ENCODE measurements at regions not wholly inside any gene's neighbourhood (a gene's known extent, or its start where the extent isn't known, plus 50 kb on each side); places are given as distances from the start of the nearest gene placed in this dataset.
A peak's percentile ranks its signal among the peaks of the same experiment; 100 is the strongest.
"Not testable (repeated sequence)": the region's sequence is repeated elsewhere in the genome, so short reads cannot be mapped to it uniquely, and the experiment has no call there.

DNA sequence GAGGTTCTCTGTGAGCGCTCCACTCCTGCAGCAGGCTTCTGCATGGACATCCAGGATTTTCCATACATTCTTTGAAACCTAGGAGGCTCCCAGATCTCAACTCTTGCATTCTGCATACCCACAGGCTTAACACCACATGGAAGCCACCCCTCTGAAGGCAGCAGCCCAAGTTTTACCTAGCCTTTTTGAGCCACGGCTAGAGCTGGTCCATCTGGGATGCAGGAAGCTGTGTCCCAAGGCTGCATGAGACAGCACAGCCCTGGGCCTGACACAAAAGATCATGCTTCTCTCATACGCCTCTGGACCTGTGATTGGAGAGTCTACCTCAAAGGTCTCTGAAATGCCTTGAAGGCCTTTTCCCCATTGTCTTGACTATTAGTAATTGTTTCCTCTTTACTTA lies 53.6 kb upstream of the RPRM start:
- peaks cover 29 to 31% of the 10 kb centered on the region in 2 experiments for H3K9me3 Mint-ChIP-seq
- Histone ChIP-seq H4K5ac (ENCODE audit: insufficient read length, low read depth, low read length) (no peak overlapping the region), H3K9ac (ENCODE audit: extremely low read depth, insufficient read length, low read length) (no peak overlapping the region), H2AFZ (ENCODE audit: low read length) (no peak overlapping the region), H3T11ph (ENCODE audit: low read length) (no peak overlapping the region), H3K14ac (ENCODE audit: insufficient read depth, low read length) (no peak overlapping the region), H4K8ac (replicated peaks; ENCODE audit: insufficient read length, low read depth, low read length) (no peak overlapping the region), H3K4me2 (ENCODE audit: insufficient read depth, insufficient read length, low read length) (no peak overlapping the region), H3K79me2 (ENCODE audit: insufficient read depth, low read length) (no peaks in the 10 kb centered on the region), H2BK120ac (ENCODE audit: low read depth, low read length, poor library complexity, severe bottlenecking) (no peak overlapping the region), H2BK20ac (ENCODE audit: low read depth, low read length, poor library complexity, severe bottlenecking) (no peak overlapping the region), H2BK12ac (ENCODE audit: insufficient read length, low read depth, low read length) (no peak overlapping the region), H3K9me3 (ENCODE audit: control insufficient read depth, low read depth, low read length) (no peaks in the 10 kb centered on the region), H2AK5ac (ENCODE audit: insufficient read length, low read length) (no peak overlapping the region), H4K20me1 (ENCODE audit: control insufficient read depth, insufficient read depth, insufficient read length) (no peaks in the 10 kb centered on the region), H3K56ac (ENCODE audit: insufficient read length, low read depth, low read length) (no peak overlapping the region), H3K79me1 (ENCODE audit: insufficient read depth, low read depth, low read length, poor library complexity, severe bottlenecking) (no peaks in the 10 kb centered on the region), H4K91ac (ENCODE audit: insufficient read length, low read depth, low read length) (no peak overlapping the region), H3K4me1 (ENCODE audit: insufficient read depth, low read length) (peaks cover 2% of the 10 kb centered on the region), H3K27ac (ENCODE audit: insufficient read length, low read depth, low read length) (no peak overlapping the region), H3K27me3 (ENCODE audit: insufficient read depth, low read length) (no peaks in the 10 kb centered on the region; the same call in 1 of the 2 replicates), H2BK15ac (ENCODE audit: low read depth, low read length) (no peak overlapping the region), H3K18ac (ENCODE audit: insufficient read length, low read depth, low read length) (no peak overlapping the region), H3K4ac (ENCODE audit: low read depth, low read length) (no peak overlapping the region), H3K23me2 (ENCODE audit: insufficient read length, low read depth, low read length, poor library complexity, severe bottlenecking) (no peaks in the 10 kb centered on the region), H3K23ac (ENCODE audit: insufficient read length, low read depth, low read length) (no peak overlapping the region), H2BK5ac (ENCODE audit: insufficient read length, low read length) (no peak overlapping the region)
- no peaks in the 10 kb centered on the region for H3K27me3 Mint-ChIP-seq (ENCODE audit: low read depth)
- H3K36me3 Mint-ChIP-seq (ENCODE audit: insufficient read depth in 1 of 3, low read depth in 3 of 3), result peaks cover 24 to 43% (median 24%) of the 10 kb centered on the region in 3 experiments
- peak; percentile 45 for DNase-seq
- peak overlapping the region; percentile 47 to 83 (median 61); a peak in 3 of 7 replicates for H3K27ac Mint-ChIP-seq
- no CpG with 5 or more reads among the region's 3 CpGs for WGBS (ENCODE audit: extremely low coverage, insufficient read length, low lambda C conversion rate)
- H3K4me3 Mint-ChIP-seq, result no peak overlapping the region
- TF ChIP-seq CTCF (conservative IDR thresholded peaks at IDR 0.05), result no peak
- peaks cover 48 to 62% of the 10 kb centered on the region in 2 experiments for H3K4me1 Mint-ChIP-seq

DNA sequence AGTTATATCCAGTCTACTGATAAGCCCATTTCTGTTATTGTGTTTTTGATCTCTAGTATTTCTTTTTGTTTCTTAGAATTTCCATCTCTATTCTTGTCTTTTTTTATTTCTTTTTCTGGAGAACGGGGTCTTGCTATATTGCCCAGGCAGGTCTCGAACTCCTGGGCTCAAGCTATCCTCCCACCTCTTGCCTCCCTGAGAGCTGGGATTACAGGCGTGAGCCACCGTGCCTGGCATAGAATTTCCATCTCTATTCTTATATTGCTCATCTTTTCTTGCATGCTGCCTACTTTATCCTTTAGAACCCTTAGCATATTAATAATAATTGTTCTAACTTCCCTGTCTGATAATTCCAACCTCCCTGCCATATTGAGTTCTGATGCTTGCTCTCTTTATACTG lies 55.2 kb upstream of the RPRM start:
- no CpG with 5 or more reads among the region's 4 CpGs for WGBS (ENCODE audit: extremely low coverage, insufficient read length, low lambda C conversion rate)
- not testable (repeated sequence) for H3K4me2 ChIP-seq (ENCODE audit: insufficient read depth, insufficient read length, low read length); H3T11ph ChIP-seq (ENCODE audit: low read length); H4K20me1 ChIP-seq (ENCODE audit: control insufficient read depth, insufficient read depth, insufficient read length); H3K79me1 ChIP-seq (ENCODE audit: insufficient read depth, low read depth, low read length, poor library complexity, severe bottlenecking); H4K8ac ChIP-seq (replicated peaks; ENCODE audit: insufficient read length, low read depth, low read length); H2BK5ac ChIP-seq (ENCODE audit: insufficient read length, low read length); H2AK5ac ChIP-seq (ENCODE audit: insufficient read length, low read length); H3K14ac ChIP-seq (ENCODE audit: insufficient read depth, low read length); H3K4ac ChIP-seq (ENCODE audit: low read depth, low read length); H3K56ac ChIP-seq (ENCODE audit: insufficient read length, low read depth, low read length); H3K4me3 Mint-ChIP-seq; H4K5ac ChIP-seq (ENCODE audit: insufficient read length, low read depth, low read length); H3K18ac ChIP-seq (ENCODE audit: insufficient read length, low read depth, low read length); H3K27me3 Mint-ChIP-seq (ENCODE audit: low read depth); H3K23ac ChIP-seq (ENCODE audit: insufficient read length, low read depth, low read length); H2BK12ac ChIP-seq (ENCODE audit: insufficient read length, low read depth, low read length); H3K4me1 ChIP-seq (ENCODE audit: insufficient read depth, low read length); H3K27me3 ChIP-seq (ENCODE audit: insufficient read depth, low read length); H3K9me3 ChIP-seq (ENCODE audit: control insufficient read depth, low read depth, low read length); H2BK15ac ChIP-seq (ENCODE audit: low read depth, low read length); H4K91ac ChIP-seq (ENCODE audit: insufficient read length, low read depth, low read length); DNase-seq; H3K9ac ChIP-seq (ENCODE audit: extremely low read depth, insufficient read length, low read length); H2BK120ac ChIP-seq (ENCODE audit: low read depth, low read length, poor library complexity, severe bottlenecking); H2BK20ac ChIP-seq (ENCODE audit: low read depth, low read length, poor library complexity, severe bottlenecking); H3K79me2 ChIP-seq (ENCODE audit: insufficient read depth, low read length); H3K23me2 ChIP-seq (ENCODE audit: insufficient read length, low read depth, low read length, poor library complexity, severe bottlenecking); H2AFZ ChIP-seq (ENCODE audit: low read length)
- Mint-ChIP-seq H3K36me3 (ENCODE audit: insufficient read depth in 1 of 3, low read depth in 3 of 3) (peaks cover 22 to 46% (median 30%) of the 10 kb centered on the region in 3 experiments), H3K27ac (peak overlapping the region in 2 of 3 experiments; percentile 56 to 94; a peak in 3 of 7 replicates), H3K4me1 (peaks cover 48 to 67% of the 10 kb centered on the region in 2 experiments), H3K9me3 (peaks cover 28 to 37% of the 10 kb centered on the region in 2 experiments)
- H3K27ac ChIP-seq (ENCODE audit: insufficient read length, low read depth, low read length), result peak overlapping the region; percentile 93
